NT2/D1 (cell line): ENCODE measurements at regions not wholly inside any gene's neighbourhood (a gene's known extent, or its start where the extent isn't known, plus 50 kb on each side); places are given as distances from the start of the nearest gene placed in this dataset.

Experiments used
- YY1 ChIP-seq: IDR thresholded peaks from 2 replicates; pipeline ENCODE4 v1.6.1; 2011; ENCODE audit not compliant: insufficient read length, insufficient read depth
- ZNF274 ChIP-seq: IDR thresholded peaks from 2 replicates; pipeline ENCODE4 v1.6.1; 2011; ENCODE audit warnings: mild to moderate bottlenecking, low read depth, low read length

DNA sequence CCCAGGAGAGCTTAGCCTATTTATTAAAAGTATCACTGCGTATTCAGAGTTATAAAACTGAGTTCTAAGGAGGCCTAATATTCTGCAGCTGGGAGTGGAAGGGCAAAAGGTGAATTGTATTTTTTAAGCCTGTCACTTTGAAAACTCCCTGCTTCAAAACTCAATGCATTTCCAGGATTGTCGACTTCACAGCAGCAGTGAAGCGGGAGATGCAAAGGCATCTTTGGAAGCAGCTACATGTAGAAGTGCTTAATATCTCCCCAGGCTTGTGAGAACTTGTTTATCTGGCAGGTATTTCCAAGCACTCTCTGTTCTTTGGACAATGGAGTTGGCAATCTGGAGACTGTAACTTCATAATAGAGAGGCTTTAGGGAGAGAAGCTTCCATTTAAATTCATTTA, 717.5 kb upstream of the SLIT2 start:
- TF ChIP-seq ZNF274 (no peak), YY1 (no peak)
